ENCODE measurements at regions not wholly inside any gene's neighbourhood (a gene's known extent, or its start where the extent isn't known, plus 50 kb on each side); places are given as distances from the start of the nearest gene placed in this dataset.
"Not testable (repeated sequence)": the region's sequence is repeated elsewhere in the genome, so short reads cannot be mapped to it uniquely, and the experiment has no call there.

DNA sequence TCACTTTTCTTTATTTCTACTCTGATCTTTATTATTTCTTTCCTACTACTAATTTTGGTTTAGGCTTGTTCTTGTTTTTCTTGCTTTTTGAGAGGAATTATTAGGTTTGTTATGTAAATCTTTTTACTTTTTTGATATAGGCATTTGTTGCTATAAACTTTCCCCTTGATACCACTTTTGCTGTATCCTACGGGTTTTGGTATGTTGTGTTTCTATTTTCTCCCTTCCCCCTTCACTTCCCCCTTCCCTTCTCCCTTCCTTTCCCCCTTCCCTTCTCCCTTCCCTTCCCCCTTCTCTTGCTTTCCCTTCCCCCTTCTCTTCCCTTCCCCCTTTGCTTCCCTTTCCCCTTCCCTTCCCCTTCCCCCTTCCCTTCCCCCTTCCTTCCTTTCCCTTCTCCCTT lies 529.6 kb downstream of the RAB38 start:
- DNase-seq (ENCODE audit: low read depth in 2 of 2), result no peak

DNA sequence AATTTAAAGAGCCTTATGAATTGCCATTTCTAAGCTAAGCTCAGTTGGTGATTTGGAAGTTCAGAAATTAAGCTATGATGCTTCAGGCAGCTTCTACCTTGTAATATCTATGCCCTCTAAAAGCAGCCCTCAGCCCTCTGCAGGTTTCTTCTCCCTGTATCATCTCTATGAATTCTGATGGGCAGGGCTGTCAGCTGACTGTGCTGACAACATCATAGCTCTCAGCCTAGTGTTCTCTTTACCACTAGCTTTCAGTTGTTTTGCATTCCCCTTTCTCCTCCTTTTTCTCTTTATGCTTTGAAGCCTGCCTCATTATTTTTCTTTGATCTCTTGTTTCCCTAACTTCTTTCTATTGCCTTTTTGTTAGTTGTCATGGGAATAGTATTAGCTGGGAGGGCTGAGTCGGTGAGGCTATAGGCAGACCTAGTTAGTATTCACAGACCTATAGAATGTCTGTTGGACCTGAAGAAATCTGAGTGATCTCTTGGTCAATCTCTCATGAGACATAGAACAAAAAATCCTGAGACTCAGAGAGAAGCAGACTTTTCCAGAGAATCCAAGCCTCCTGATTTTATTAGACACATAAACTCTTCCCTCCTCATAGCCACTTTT lies 535.4 kb downstream of the RAB38 start:
- no peak for DNase-seq (ENCODE audit: low read depth in 2 of 2)

GRCh38 chr11:87635001-87635400 lies 540.2 kb downstream of the RAB38 start:
- no peak for DNase-seq (ENCODE audit: low read depth in 2 of 2)

GRCh38 chr11:87634331-87634730 lies 540.9 kb downstream of the RAB38 start:
- no peak for DNase-seq (ENCODE audit: low read depth in 2 of 2)

GRCh38 chr11:87628957-87629356 lies 546.3 kb downstream of the RAB38 start:
- no peak for DNase-seq (ENCODE audit: low read depth in 2 of 2)

DNA sequence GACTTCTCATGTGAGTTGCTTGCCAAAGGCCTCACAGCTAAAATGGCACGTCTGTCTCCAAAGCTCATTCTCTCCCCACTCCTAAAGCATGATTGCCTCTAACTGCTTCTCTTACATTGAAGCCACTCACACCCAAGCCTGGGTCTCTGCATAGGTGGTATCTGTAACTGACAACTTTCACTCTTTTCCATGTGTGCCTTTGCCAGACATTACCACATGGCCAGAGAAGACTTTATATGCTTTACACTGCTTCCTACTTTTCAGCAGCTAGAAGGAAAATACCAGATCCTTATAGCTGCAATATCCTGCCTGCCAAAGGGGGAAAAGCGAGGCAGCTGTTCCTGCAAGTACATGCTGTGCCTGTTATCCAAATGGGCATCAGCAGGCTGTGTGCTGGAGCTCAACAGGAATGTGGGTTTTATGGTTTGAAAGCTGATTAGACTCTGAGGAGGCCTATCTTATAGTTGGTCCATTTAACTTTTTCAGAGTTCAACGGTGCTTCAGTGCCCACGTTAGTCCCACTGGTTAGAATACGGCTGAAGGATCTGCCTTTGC lies 547.1 kb downstream of the RAB38 start:
- no peak for DNase-seq (ENCODE audit: low read depth in 2 of 2)

- DNase-seq (ENCODE audit: low read depth in 2 of 2), result not testable (repeated sequence)
Measured at GRCh38 chr11:87623531-87624365, 551.5 kb downstream of the RAB38 start.

DNA sequence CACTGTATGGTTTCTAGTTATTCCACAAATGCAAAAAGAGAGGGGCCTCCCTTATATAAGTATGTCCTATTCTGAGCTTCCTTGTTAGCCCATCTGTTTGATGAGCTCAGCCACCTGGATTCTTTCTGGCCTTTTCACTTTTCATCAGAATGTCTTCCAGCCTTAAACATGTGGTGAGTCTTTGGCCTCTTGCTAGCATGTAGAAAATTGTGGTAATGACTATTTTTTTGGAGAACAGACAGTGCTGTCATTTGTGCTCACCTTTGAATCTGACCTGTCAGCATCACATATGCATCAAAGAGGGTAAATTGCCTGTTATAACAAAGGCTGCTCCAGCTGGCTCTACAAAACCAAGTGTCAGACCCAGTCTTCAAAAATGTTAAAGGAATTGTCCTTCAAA lies 558.7 kb downstream of the RAB38 start:
- no peak for DNase-seq (ENCODE audit: low read depth in 2 of 2)

DNA sequence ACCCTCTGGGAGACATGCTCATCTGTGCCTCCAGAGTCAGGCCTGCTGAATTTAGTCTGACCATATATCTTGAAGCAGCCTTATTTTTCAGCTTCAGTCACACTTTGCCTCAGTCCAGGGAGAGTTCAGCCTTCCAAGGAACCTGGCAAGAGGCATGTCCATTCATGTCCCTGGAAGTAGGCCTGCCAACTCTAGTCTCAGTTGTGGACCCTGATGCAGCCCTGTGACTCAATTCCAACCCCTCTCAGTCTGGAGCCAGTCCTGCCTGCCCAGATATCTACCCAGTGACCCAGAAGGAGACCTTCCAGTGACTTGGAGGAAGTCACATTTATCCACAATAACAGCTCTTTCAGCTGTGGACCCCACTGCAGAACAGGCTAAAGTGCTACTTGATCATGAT lies 566.6 kb downstream of the TMEM135 start:
- DNase-seq (ENCODE audit: low read depth in 2 of 2), result no peak

GRCh38 chr11:87603887-87604286 lies 566.2 kb downstream of the TMEM135 start:
- DNase-seq (ENCODE audit: low read depth in 2 of 2), result no peak

DNA sequence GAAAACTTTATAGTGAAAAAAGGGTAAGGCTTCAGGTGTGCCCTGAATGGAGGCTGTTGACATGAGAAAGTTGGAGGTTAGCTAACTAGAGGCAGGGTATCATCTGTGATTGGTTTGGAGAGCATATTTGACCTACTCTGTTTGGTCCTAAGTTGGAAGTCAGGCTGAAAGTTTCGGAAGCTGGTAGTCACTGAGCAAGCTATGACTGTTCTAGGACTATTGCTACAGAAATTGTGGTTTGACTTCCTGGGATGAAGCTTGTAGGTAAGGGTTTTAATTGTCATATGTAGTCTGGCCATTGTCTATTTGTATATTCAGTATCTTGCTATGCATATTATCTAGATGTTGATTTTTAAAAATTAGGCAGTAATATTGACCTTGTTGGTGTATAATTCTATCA lies 565.0 kb downstream of the TMEM135 start:
- no peak for DNase-seq (ENCODE audit: low read depth in 2 of 2)

DNA sequence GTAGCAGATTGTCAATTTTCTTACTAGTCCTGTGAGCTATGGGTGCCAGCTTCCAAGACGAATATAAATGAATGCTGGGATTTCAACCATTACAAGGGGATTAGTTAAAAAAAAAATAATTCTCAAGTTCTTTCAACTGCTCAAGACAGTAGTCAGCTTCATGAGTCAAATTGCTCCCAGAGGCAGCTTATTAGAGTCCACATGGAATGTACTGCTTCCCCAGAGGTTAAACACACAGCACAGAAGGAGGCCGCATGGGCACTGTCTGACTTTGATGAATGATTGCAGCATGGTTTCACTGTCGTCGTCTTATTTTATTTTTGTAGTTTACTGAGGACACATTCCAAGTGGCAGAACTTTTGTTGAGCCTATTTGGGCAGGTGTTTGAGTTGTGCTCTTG lies 563.2 kb downstream of the TMEM135 start:
- no peak for DNase-seq (ENCODE audit: low read depth in 2 of 2)

DNA sequence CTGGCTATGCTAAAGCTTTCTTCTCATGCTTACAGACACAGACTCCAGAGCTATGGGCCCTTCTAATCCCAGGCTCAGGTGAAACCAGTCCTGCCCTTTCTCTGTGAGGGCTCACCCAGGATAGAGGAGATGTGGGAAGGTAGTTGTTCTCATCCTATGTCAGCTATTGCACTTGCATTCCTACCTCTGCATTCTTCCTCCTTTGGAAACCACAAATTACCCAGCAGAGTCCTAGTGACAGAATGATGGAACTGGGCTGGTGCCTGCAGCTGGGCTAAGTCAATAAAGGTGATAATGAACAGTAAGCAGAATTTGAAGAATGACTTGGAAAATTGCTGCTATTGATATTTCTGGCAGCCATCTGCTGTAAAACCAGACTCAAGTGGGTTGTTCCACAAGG lies 560.0 kb downstream of the TMEM135 start:
- no peak for DNase-seq (ENCODE audit: low read depth in 2 of 2)

GRCh38 chr11:87596176-87596575 lies 558.4 kb downstream of the TMEM135 start:
- DNase-seq (ENCODE audit: low read depth in 2 of 2), result no peak

DNA sequence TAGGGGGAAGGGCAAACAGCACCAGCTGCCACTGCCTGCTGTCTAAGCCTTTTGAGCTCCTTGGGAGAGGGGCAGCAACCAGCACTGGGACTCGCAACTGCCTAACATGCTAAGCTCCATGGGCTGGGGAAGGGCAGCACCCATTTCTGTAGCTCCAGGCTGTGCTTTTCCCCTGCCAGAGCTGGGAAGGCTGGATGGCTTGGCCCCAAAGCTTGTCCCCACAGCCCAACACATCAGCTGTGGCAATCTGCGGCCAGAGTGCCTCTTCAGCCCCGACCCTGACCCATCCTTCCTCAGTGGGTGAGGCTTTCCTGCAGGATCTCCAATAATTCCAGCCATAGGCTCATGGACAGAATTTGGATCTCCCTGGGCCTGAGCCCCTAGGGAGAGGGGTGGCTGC lies 551.3 kb downstream of the TMEM135 start:
- no peak for DNase-seq (ENCODE audit: low read depth in 2 of 2)

- not testable (repeated sequence) for DNase-seq (ENCODE audit: low read depth in 2 of 2)
Measured at GRCh38 chr11:87585613-87586012, 547.9 kb downstream of the TMEM135 start.

DNA sequence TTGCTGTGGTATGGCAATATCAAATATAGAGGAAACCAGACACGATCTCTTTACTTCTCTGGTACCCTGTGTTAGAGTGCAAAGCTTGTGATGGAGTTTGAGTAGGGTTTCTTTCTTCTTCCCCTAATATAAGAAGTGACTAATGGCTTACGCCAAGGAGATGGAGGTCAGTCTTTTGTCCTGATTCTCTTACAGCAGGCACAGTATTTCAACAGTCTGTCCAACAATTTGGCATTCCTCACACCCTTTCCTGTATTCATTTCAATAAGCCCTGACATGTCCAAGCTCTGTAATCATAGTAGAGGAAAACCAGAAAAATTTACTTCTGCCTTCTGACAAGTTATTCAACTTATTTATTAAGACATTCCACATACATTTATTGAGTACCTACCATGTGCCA lies 546.2 kb downstream of the TMEM135 start:
- DNase-seq (ENCODE audit: low read depth in 2 of 2), result no peak

- no peak for DNase-seq (ENCODE audit: low read depth in 2 of 2)
Measured at GRCh38 chr11:87575088-87575487, 537.4 kb downstream of the TMEM135 start.

DNA sequence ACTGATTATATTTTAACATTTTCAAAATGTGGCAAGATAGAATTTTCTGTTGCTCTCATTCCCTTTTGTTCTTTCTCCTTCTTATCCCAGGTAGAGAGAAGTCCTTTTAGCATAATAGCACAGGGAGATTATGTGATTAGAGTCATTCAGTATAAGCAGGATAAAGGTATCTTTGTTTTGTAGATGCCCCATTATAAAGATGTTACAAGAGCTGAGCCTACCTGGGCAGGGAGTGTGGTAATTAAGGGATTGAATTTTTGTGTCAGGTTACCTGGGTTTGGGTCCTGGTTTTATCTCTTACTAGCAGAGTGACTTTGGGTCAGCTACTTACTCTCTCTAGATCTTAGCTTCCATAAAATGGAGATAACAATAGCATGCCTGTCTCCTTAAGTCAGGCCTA lies 536.5 kb downstream of the TMEM135 start:
- no peak for DNase-seq (ENCODE audit: low read depth in 2 of 2)

DNA sequence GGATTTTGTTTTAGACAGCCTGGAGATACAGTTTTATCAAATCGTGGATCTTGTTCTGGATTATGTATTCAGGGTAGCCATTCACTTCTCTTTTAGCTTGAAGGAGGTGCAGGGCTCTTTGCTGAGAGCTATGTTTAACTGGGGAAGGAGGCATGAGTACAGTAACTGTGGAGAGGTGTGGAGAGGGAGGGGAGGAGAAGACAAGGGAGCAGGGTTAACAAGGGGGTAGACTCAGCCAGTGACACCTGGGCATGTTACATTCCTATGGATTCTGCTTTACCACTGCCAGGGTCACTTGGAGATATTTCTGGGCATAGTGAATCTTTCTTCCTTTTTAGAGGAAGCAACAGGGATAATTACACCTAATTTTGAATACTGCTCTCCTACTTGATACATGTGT lies 536.0 kb downstream of the TMEM135 start:
- DNase-seq (ENCODE audit: low read depth in 2 of 2), result no peak

DNA sequence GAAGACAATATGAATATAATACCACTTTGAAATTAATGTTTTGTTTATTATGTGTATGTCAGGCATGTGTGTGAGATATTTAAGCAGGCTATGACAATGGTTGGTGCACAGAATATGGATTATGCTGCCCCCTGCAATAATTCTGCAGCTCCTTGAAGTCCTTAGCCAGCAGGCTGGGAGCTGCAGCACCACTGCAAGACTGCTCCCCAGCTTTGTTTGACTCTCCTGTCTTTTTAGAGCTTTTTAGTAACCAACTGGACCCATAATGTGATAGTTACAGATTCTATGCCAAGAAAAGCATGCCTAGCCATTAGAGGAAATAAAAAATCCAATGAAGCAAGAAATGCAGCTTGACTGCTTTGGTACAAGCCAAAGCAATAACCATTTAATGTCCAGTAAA lies 535.1 kb downstream of the TMEM135 start:
- no peak for DNase-seq (ENCODE audit: low read depth in 2 of 2)

DNA sequence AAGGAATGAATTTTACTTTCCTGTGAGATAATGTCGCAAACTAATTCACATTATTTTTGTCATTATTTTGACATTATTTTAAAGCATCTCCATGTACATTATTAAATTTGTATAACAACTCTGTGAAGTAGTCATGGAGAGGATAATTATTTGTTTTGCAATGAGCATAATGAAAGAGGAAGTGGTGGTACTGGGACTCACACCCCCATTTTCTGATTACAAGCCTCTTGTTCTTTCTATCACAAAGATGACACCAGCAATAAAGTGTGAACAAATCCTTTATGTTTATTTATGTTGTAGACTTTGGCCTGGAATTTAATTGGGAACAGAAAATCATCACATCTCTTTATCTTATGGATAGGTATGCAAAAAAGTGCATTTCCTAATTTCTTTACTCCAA lies 522.6 kb downstream of the TMEM135 start:
- no peak for DNase-seq (ENCODE audit: low read depth in 2 of 2)

GRCh38 chr11:87559852-87560251 lies 522.1 kb downstream of the TMEM135 start:
- not testable (repeated sequence) for DNase-seq (ENCODE audit: low read depth in 2 of 2)
